ENCODE measurements at regions not wholly inside any gene's neighbourhood (a gene's known extent, or its start where the extent isn't known, plus 50 kb on each side); places are given as distances from the start of the nearest gene placed in this dataset.

- H3K4me1 Mint-ChIP-seq = peaks cover 17% of the 10 kb centered on the region
- intact Hi-C loops (cut with micrococcal nuclease) = no loop called here
- POLR2A ChIA-PET = no interaction called here
- no peak overlapping the region for H3K27ac Mint-ChIP-seq
- ATAC-seq (ENCODE audit: low read depth) (no peak), DNase-seq (no peak)
- no peaks in the 10 kb centered on the region for H3K9me3 Mint-ChIP-seq
- H3K36me3 Mint-ChIP-seq (ENCODE audit: low read depth) = no peaks in the 10 kb centered on the region
- H3K4me3 Mint-ChIP-seq = no peak overlapping the region
- TF ChIP-seq CTCF (IDR thresholded peaks at IDR 0.05) = no peak
- H3K27me3 Mint-ChIP-seq = no peaks in the 10 kb centered on the region
- CTCF ChIA-PET = no interaction called here
These were observed 155.1 kb downstream of the LPIN1 start for GRCh38 chr2:11901351-11902069.

- no peaks in the 10 kb centered on the region for H3K36me3 Mint-ChIP-seq (ENCODE audit: low read depth)
- ATAC-seq (ENCODE audit: low read depth) (no peak), DNase-seq (no peak)
- no peak overlapping the region for H3K4me3 Mint-ChIP-seq
- no peaks in the 10 kb centered on the region for H3K27me3 Mint-ChIP-seq
- intact Hi-C loops (cut with micrococcal nuclease) = no loop called here
- ChIA-PET CTCF (no interaction called here), POLR2A (no interaction called here)
- no peaks in the 10 kb centered on the region for H3K9me3 Mint-ChIP-seq
- no peak for TF ChIP-seq CTCF (IDR thresholded peaks at IDR 0.05)
- no peak overlapping the region for H3K27ac Mint-ChIP-seq
- peaks cover 24% of the 10 kb centered on the region for H3K4me1 Mint-ChIP-seq
These were observed 156.7 kb downstream of the LPIN1 start for GRCh38 chr2:11903085-11903606.

GRCh38 chr2:11904029-11904428, 157.6 kb downstream of the LPIN1 start:
- ChIA-PET POLR2A (interaction anchor here (0.8 kb wide), 1 partner anchor 102 kb away, joined by 3 read pairs; no protein-coding TSS in a partner anchor), CTCF (interaction anchor here (1.3 to 1.4 kb wide), 2 partner anchors 129 to 812 kb away, joined by 3 to 6 read pairs; partner anchors contain the start of gene TRIB2)
- Mint-ChIP-seq H3K9me3 (no peaks in the 10 kb centered on the region), H3K27ac (peak overlapping the region; percentile 67), H3K36me3 (ENCODE audit: low read depth) (no peaks in the 10 kb centered on the region), H3K4me1 (peaks cover 24% of the 10 kb centered on the region), H3K27me3 (no peaks in the 10 kb centered on the region), H3K4me3 (no peak overlapping the region)
- ATAC-seq (ENCODE audit: low read depth) (peak; percentile 98), DNase-seq (peak; percentile 29)
- intact Hi-C loops (cut with micrococcal nuclease) = loop anchor here (1.0 to 2.0 kb wide), 2 partner anchors 41 to 73 kb away; no protein-coding TSS in a partner anchor
- TF ChIP-seq CTCF (IDR thresholded peaks at IDR 0.05) = no peak

- Mint-ChIP-seq H3K4me3 (no peak overlapping the region), H3K36me3 (ENCODE audit: low read depth) (no peaks in the 10 kb centered on the region), H3K27ac (no peak overlapping the region), H3K27me3 (no peaks in the 10 kb centered on the region), H3K9me3 (no peaks in the 10 kb centered on the region), H3K4me1 (peaks cover 24% of the 10 kb centered on the region)
- POLR2A ChIA-PET = no interaction called here
- no peak for ATAC-seq (ENCODE audit: low read depth)
- TF ChIP-seq CTCF (IDR thresholded peaks at IDR 0.05) = no peak
- intact Hi-C loops (cut with micrococcal nuclease) = loop anchor here (1.0 to 2.0 kb wide), 2 partner anchors 42 to 74 kb away; no protein-coding TSS in a partner anchor
- CTCF ChIA-PET = interaction anchor here (1.3 to 1.4 kb wide), 2 partner anchors 128 to 811 kb away, joined by 3 to 6 read pairs; partner anchors contain the start of gene TRIB2
- no peak for DNase-seq
These were observed 158.5 kb downstream of the LPIN1 start for GRCh38 chr2:11904941-11905340.

- no peak for ATAC-seq (ENCODE audit: low read depth)
- no peak for TF ChIP-seq CTCF (IDR thresholded peaks at IDR 0.05)
- no peaks in the 10 kb centered on the region for H3K36me3 Mint-ChIP-seq (ENCODE audit: low read depth)
- H3K9me3 Mint-ChIP-seq = no peaks in the 10 kb centered on the region
- POLR2A ChIA-PET = no interaction called here
- intact Hi-C loops (cut with micrococcal nuclease) = no loop called here
- H3K27me3 Mint-ChIP-seq = no peaks in the 10 kb centered on the region
- CTCF ChIA-PET = interaction anchor here (0.7 to 1.1 kb wide), 2 partner anchors 683 to 1025 kb away, joined by 3 read pairs; no protein-coding TSS in a partner anchor
- H3K4me1 Mint-ChIP-seq = peaks cover 24% of the 10 kb centered on the region
- H3K4me3 Mint-ChIP-seq = no peak overlapping the region
- DNase-seq = no peak
- H3K27ac Mint-ChIP-seq = peak overlapping the region; percentile 20
These were observed 160.8 kb downstream of the LPIN1 start for GRCh38 chr2:11907190-11907589.
